Lower lobe of right lung (tissue), 2 donors: ENCODE measurements at regions not wholly inside any gene's neighbourhood (a gene's known extent, or its start where the extent isn't known, plus 50 kb on each side); places are given as distances from the start of the nearest gene placed in this dataset.

Experiments used
- ATAC-seq, 2 donors: fragments of 200-7000 bp; cut with Tn5 transposase; one replicate each; pipeline ENCODE4 v1.9.1; 2020 to 2022; ENCODE audit warnings: mild to moderate bottlenecking in 2 of 2, moderate library complexity in 2 of 2
- DNase-seq: peaks from one replicate; pipeline ENCODE4 v3.0.0-alpha.2; 2020
- H3K27ac ChIP-seq: fragments of 200-600 bp; one replicate; pipeline ENCODE4 v1.8.0; 2022
- H3K27me3 ChIP-seq: fragments of 200-600 bp; one replicate; pipeline ENCODE4 v1.8.0; 2022; ENCODE audit warnings: low read depth
- H3K36me3 ChIP-seq: fragments of 200-600 bp; one replicate; pipeline ENCODE4 v1.8.0; 2022; ENCODE audit warnings: mild to moderate bottlenecking
- H3K4me1 ChIP-seq: fragments of 200-600 bp; one replicate; pipeline ENCODE4 v1.8.0; 2022
- H3K4me3 ChIP-seq: fragments of 200-600 bp; one replicate; pipeline ENCODE4 v1.8.0; 2022; ENCODE audit warnings: mild to moderate bottlenecking
- H3K9me3 ChIP-seq: fragments of 200-600 bp; one replicate; pipeline ENCODE4 v1.8.0; 2022
- intact Hi-C: fragments of 100-400 bp; cut with DNase I; formaldehyde crosslinking; loops from one replicate; pipeline ENCODE4 v1.11.0; 2022
- TF ChIP-seq, protein P1 (sequence below): fragments of 200-600 bp; IDR thresholded peaks from one replicate; pipeline ENCODE4 v1.8.0; 2022; ENCODE audit warnings: antibody characterized with exemption, mild to moderate bottlenecking
- donor health status: DM: no; HTN: yes; CAD: no; lungs with severe emphysema.

DNA sequence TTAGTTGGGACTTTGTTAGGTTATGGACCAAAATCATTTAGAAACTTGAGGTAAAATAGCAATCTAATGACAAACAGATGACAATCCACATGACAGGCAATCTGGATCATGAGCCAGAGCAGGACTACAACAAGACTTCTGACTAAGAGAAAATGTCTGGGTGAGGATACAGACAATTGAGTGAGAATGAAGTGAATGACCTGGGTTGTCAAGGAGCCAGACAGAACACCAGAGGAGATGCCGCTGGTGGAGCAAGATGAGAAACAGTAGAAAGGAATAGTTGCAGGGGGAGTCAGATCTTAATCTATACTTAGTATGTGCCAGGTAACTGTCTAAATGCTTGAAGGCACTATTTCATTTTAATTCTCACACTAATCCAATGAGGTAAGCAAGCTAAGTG, 277.8 kb downstream of the PRELID2 start:
- ATAC-seq = no peak
- Histone ChIP-seq H3K9me3 (no peaks in the 10 kb centered on the region), H3K27me3 (no peaks in the 10 kb centered on the region), H3K4me1 (no peaks in the 10 kb centered on the region), H3K4me3 (no peak overlapping the region), H3K36me3 (no peaks in the 10 kb centered on the region), H3K27ac (no peak overlapping the region)
- TF ChIP-seq, protein P1, sequence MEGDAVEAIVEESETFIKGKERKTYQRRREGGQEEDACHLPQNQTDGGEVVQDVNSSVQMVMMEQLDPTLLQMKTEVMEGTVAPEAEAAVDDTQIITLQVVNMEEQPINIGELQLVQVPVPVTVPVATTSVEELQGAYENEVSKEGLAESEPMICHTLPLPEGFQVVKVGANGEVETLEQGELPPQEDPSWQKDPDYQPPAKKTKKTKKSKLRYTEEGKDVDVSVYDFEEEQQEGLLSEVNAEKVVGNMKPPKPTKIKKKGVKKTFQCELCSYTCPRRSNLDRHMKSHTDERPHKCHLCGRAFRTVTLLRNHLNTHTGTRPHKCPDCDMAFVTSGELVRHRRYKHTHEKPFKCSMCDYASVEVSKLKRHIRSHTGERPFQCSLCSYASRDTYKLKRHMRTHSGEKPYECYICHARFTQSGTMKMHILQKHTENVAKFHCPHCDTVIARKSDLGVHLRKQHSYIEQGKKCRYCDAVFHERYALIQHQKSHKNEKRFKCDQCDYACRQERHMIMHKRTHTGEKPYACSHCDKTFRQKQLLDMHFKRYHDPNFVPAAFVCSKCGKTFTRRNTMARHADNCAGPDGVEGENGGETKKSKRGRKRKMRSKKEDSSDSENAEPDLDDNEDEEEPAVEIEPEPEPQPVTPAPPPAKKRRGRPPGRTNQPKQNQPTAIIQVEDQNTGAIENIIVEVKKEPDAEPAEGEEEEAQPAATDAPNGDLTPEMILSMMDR = no peak
- no peak for DNase-seq
- intact Hi-C loops = no loop called here

- Histone ChIP-seq H3K9me3 (no peaks in the 10 kb centered on the region), H3K27me3 (no peaks in the 10 kb centered on the region), H3K4me3 (no peak overlapping the region), H3K4me1 (no peaks in the 10 kb centered on the region), H3K27ac (no peak overlapping the region), H3K36me3 (no peaks in the 10 kb centered on the region)
- DNase-seq = no peak
- ATAC-seq = no peak
- intact Hi-C loops = no loop called here
- TF ChIP-seq, protein P1 = no peak
Observed at GRCh38 chr5:145554399-145554798, 280.7 kb downstream of the PRELID2 start.

GRCh38 chr5:145553177-145553576, 282.0 kb downstream of the PRELID2 start:
- no peaks in the 10 kb centered on the region for H3K4me1 ChIP-seq
- no peak overlapping the region for H3K4me3 ChIP-seq
- TF ChIP-seq, protein P1 = no peak
- no peak for ATAC-seq
- no peaks in the 10 kb centered on the region for H3K9me3 ChIP-seq
- intact Hi-C loops = no loop called here
- no peaks in the 10 kb centered on the region for H3K27me3 ChIP-seq
- no peaks in the 10 kb centered on the region for H3K36me3 ChIP-seq
- DNase-seq = no peak
- H3K27ac ChIP-seq = no peak overlapping the region

- no peak for DNase-seq
- ATAC-seq = no peak
- intact Hi-C loops = no loop called here
- H3K27ac ChIP-seq = no peak overlapping the region
- H3K27me3 ChIP-seq = no peaks in the 10 kb centered on the region
- H3K4me3 ChIP-seq = no peak overlapping the region
- TF ChIP-seq, protein P1 = no peak
- H3K36me3 ChIP-seq = no peaks in the 10 kb centered on the region
- H3K4me1 ChIP-seq = no peaks in the 10 kb centered on the region
- H3K9me3 ChIP-seq = no peaks in the 10 kb centered on the region
Observed at GRCh38 chr5:145551714-145552113, 283.4 kb downstream of the PRELID2 start.

- Histone ChIP-seq H3K36me3 (no peaks in the 10 kb centered on the region), H3K27ac (no peak overlapping the region), H3K4me3 (no peak overlapping the region), H3K9me3 (no peaks in the 10 kb centered on the region), H3K4me1 (no peaks in the 10 kb centered on the region), H3K27me3 (no peaks in the 10 kb centered on the region)
- TF ChIP-seq, protein P1 = no peak
- intact Hi-C loops = no loop called here
- no peak for ATAC-seq
- DNase-seq = no peak
Observed at GRCh38 chr5:145548097-145548496, 287.0 kb downstream of the PRELID2 start.

DNA sequence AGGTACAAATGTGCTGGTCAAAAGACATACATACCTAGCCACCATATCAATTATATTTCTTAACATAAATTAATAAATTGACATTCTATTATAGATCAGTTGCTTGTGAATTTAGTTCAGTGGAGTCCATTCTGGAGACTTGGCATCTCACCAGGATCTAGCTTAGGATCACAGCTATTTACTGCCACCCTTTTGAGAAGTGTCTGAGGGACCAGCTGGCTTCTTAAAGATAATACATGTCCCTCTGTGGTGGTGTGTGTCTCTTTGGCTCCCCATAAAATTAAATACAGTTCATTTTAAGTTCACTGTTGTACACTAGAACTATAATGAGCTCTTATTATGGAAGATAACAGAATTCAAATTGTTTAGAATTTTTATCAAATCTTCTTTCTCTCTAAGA, 290.7 kb downstream of the PRELID2 start:
- TF ChIP-seq, protein P1 = no peak
- no peaks in the 10 kb centered on the region for H3K27me3 ChIP-seq
- DNase-seq (no peak), ATAC-seq (no peak)
- no peaks in the 10 kb centered on the region for H3K9me3 ChIP-seq
- H3K36me3 ChIP-seq = no peaks in the 10 kb centered on the region
- intact Hi-C loops = no loop called here
- H3K4me3 ChIP-seq = no peak overlapping the region
- H3K4me1 ChIP-seq = no peaks in the 10 kb centered on the region
- no peak overlapping the region for H3K27ac ChIP-seq
